A673 (cell line): ENCODE measurements at regions not wholly inside any gene's neighbourhood (a gene's known extent, or its start where the extent isn't known, plus 50 kb on each side); places are given as distances from the start of the nearest gene placed in this dataset.
A peak's percentile ranks its signal among the peaks of the same experiment; 100 is the strongest.

Experiments
- BruUV-seq: library from RNA; stranded (reverse); fragments of 400-500 nt; replicated peaks from 2 replicates; lab custom pipeline; 2021; lab: Mats Ljungman, UMichigan
- CTCF ChIA-PET: fragments of 300-600 bp; sonication (Branson Sonifier 250); formaldehyde crosslinking; loops from one replicate; lab custom pipeline; 2022; ENCODE audit warnings: antibody characterized with exemption; lab: Charles Lee
- POLR2A ChIA-PET: fragments of 300-600 bp; sonication (Branson Sonifier 250); formaldehyde crosslinking; loops from one replicate; lab custom pipeline; 2022; ENCODE audit warnings: antibody characterized with exemption; ENCODE audit not compliant: low non-redundant PET; lab: Charles Lee
- DNase-seq: peaks from one replicate; pipeline ENCODE4 v3.0.0-alpha.2; 2015; ENCODE audit warnings: low spot score
- H3K27ac ChIP-seq: fragments of 200-600 bp; sonication (generic); 2 replicates; pipeline ENCODE4 v1.5.1; 2016; ENCODE audit warnings: mixed run types, low read depth, mild to moderate bottlenecking, mixed read lengths, antibody characterized with exemption, low read length; ENCODE audit not compliant: poor library complexity, severe bottlenecking
- H3K27me3 ChIP-seq: fragments of 200-600 bp; sonication (generic); replicated peaks from 2 replicates; pipeline ENCODE4 v1.6.1; 2017; ENCODE audit warnings: mixed run types, low read depth, mild to moderate bottlenecking, mixed read lengths, antibody characterized with exemption, low read length; ENCODE audit not compliant: insufficient read depth, poor library complexity
- H3K36me3 ChIP-seq: fragments of 200-600 bp; sonication (generic); 2 replicates; pipeline ENCODE4 v1.6.1; 2016; ENCODE audit warnings: mixed run types, mild to moderate bottlenecking, mixed read lengths, antibody characterized with exemption, low read length; ENCODE audit not compliant: insufficient read depth, poor library complexity, severe bottlenecking
- H3K4me1 ChIP-seq: fragments of 200-600 bp; sonication (generic); 2 replicates; pipeline ENCODE4 v1.6.1; 2017; ENCODE audit warnings: mixed run types, mild to moderate bottlenecking, mixed read lengths, antibody characterized with exemption, low read length; ENCODE audit not compliant: insufficient read depth, poor library complexity, severe bottlenecking
- H3K4me3 ChIP-seq: fragments of 200-600 bp; sonication (generic); 2 replicates; pipeline ENCODE4 v1.5.1; 2016; ENCODE audit warnings: low read depth, mixed run types, mild to moderate bottlenecking, mixed read lengths, low read length; ENCODE audit not compliant: poor library complexity, severe bottlenecking
- H3K9me3 ChIP-seq: fragments of 200-600 bp; sonication (generic); 2 replicates; pipeline ENCODE4 v1.6.1; 2016; ENCODE audit warnings: mixed run types, low read depth, mild to moderate bottlenecking, mixed read lengths, antibody characterized with exemption, low read length; ENCODE audit not compliant: poor library complexity, severe bottlenecking
- EZH2 ChIP-seq: fragments of 200-600 bp; sonication (generic); IDR thresholded peaks from 2 replicates; pipeline ENCODE4 v1.6.1; 2017; ENCODE audit warnings: borderline replicate concordance, low read depth, mild to moderate bottlenecking, mixed read lengths, antibody characterized with exemption, low read length; ENCODE audit not compliant: poor library complexity, severe bottlenecking
- intact Hi-C: fragments of 100-400 bp; cut with micrococcal nuclease; formaldehyde crosslinking; loops from one replicate; pipeline ENCODE4 v1.10.0; 2022; ENCODE audit not compliant: unreplicated experiment
- TF ChIP-seq, protein P1 (sequence below): fragments of 300-800, 200-600 bp; sonication (generic); conservative IDR thresholded peaks from 2 replicates; pipeline ENCODE4 v1.5.1; 2017; ENCODE audit warnings: low read depth, mild to moderate bottlenecking, antibody characterized with exemption, low read length, moderate library complexity, mixed read lengths

- no peaks in the 10 kb centered on the region for H3K9me3 ChIP-seq
- intact Hi-C loops, result no loop called here
- no peak for TF ChIP-seq EZH2
- TF ChIP-seq, protein P1, sequence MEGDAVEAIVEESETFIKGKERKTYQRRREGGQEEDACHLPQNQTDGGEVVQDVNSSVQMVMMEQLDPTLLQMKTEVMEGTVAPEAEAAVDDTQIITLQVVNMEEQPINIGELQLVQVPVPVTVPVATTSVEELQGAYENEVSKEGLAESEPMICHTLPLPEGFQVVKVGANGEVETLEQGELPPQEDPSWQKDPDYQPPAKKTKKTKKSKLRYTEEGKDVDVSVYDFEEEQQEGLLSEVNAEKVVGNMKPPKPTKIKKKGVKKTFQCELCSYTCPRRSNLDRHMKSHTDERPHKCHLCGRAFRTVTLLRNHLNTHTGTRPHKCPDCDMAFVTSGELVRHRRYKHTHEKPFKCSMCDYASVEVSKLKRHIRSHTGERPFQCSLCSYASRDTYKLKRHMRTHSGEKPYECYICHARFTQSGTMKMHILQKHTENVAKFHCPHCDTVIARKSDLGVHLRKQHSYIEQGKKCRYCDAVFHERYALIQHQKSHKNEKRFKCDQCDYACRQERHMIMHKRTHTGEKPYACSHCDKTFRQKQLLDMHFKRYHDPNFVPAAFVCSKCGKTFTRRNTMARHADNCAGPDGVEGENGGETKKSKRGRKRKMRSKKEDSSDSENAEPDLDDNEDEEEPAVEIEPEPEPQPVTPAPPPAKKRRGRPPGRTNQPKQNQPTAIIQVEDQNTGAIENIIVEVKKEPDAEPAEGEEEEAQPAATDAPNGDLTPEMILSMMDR, result no peak
- peaks cover 6% of the 10 kb centered on the region for H3K4me1 ChIP-seq
- no TSS peak for BruUV-seq
- no peaks in the 10 kb centered on the region for H3K27me3 ChIP-seq
- H3K27ac ChIP-seq, result no peak overlapping the region
- CTCF ChIA-PET, result no interaction called here
- H3K36me3 ChIP-seq, result no peaks in the 10 kb centered on the region
- no peak overlapping the region for H3K4me3 ChIP-seq
- DNase-seq, result no peak
- POLR2A ChIA-PET, result no interaction called here
These were observed 88.4 kb upstream of the GNAO1 start for GRCh38 chr16:56102906-56103305.

DNA sequence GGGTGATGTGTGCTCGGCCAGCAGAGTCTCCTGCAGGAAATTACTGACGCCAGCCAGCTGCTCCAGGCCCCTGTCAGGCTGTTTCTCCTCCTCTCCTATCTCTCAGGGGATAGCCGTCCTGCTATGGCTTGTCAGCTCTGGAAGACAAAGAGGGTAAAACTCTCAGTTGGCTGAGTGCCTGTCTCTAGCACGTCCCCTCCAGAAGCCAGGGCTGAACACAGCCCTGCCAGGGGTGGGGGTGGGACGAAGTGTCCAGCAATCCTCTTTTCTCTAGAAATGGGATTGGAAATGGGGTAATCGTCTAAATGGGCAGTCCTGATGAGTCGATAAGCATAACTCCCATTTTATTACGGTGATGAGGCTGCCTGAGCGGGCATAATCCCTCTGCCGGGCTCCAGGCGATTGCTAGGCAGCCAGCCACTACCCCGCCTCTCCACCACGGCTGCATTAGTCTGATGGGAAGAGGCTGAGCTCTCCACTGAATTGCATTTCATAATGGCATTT lies 89.1 kb upstream of the GNAO1 start:
- Histone ChIP-seq H3K4me1 (peaks cover 6% of the 10 kb centered on the region), H3K9me3 (no peaks in the 10 kb centered on the region), H3K4me3 (peak overlapping the region; percentile 16), H3K27ac (no peak overlapping the region), H3K36me3 (no peaks in the 10 kb centered on the region), H3K27me3 (no peaks in the 10 kb centered on the region)
- CTCF ChIA-PET, result no interaction called here
- BruUV-seq, result no TSS peak
- DNase-seq, result peak; percentile 57
- no peak for TF ChIP-seq EZH2
- TF ChIP-seq, protein P1, result no peak
- intact Hi-C loops, result no loop called here
- POLR2A ChIA-PET, result no interaction called here

- intact Hi-C loops, result no loop called here
- BruUV-seq, result no TSS peak
- Histone ChIP-seq H3K36me3 (no peaks in the 10 kb centered on the region), H3K4me3 (no peak overlapping the region), H3K9me3 (no peaks in the 10 kb centered on the region), H3K4me1 (peaks cover 6% of the 10 kb centered on the region), H3K27me3 (no peaks in the 10 kb centered on the region), H3K27ac (no peak overlapping the region)
- ChIA-PET CTCF (no interaction called here), POLR2A (no interaction called here)
- DNase-seq, result no peak
- TF ChIP-seq EZH2, result no peak
- TF ChIP-seq, protein P1, result no peak
These were observed 89.8 kb upstream of the GNAO1 start for GRCh38 chr16:56101480-56101879.
